Skeletal muscle cell (primary cell): ENCODE measurements at regions not wholly inside any gene's neighbourhood (a gene's known extent, or its start where the extent isn't known, plus 50 kb on each side); places are given as distances from the start of the nearest gene placed in this dataset.

Experiments used
- DNase-seq: peaks from one replicate; pipeline ENCODE4 v3.0.0-alpha.2; 2010; ENCODE audit warnings: low read depth
- H3K4me3 ChIP-seq: 2 replicates; pipeline ENCODE4 v1.5.1; 2011; ENCODE audit warnings: low read depth, mild to moderate bottlenecking, control low read depth, low read length, moderate library complexity

DNA sequence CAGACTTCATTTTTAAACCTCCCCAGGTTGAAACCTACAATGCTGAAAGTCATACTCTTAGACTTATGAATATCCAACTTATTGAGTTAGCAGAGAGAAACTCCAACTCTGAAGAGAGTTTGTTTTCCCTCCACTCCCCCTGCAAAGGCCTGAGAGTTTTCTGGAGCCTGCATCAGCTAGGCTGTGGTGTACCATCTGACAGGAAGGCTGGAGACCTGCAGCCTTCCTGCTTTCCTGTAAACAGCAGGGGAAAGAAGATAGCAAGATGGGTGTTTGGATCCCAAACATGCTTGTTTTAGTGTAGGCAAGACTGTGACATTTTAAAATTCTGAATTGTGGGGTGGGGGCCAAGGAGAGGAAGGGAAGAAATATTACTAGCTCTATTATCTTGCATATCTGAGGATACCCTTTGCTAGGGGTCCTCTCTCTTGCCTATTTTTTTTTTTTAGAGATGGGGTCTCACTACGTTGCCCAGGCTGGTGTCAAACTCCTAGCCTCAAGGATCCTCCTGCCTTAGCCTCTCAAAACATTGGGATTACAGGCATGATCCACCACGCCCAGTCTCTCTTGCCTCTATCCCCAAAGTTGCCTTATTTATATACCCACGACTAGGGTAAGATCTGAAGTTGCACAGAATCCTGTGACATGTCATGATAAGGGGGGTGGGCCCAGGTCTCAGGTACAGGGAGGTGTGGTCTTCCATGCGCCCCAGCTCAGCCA, 51.0 kb upstream of the USP3 start:
- H3K4me3 ChIP-seq, result no peak overlapping the region

DNA sequence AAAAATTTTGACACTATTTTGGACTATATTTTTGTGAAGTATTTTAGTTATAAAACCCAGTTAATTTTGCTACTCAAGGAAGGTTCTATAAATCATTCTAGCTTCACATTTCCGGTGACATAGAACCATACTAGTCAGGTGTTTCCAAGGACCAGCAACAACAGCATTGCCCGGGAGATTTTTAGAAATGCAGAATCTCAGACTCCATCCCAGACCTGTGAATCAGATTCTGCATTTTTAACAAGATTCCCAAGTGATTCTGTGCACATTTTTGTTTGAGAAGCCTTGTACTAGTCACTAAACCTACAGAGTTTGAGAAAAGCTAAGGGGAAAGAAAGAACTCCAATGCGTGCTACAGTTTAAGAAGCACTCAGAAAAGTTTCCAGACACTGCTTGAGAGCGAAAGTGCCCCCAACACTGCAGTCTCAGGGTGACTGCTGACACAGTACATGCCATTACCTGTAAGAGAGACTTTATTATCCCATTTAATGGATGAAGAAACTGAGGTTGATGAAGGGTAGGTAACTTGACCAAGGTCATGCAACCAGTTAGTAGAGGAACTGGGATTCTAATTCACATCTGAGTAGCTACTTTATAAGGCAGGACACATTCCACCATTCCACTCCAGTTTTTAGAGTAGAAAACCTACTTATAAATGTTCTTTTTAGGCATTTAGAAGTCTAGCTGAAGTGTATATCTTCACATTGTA, 49.7 kb upstream of the USP3 start:
- DNase-seq, result no peak
- no peak overlapping the region for H3K4me3 ChIP-seq

More for the DNA sequence above, 51.0 kb upstream of the USP3 start:
- DNase-seq, result no peak
